Colonic mucosa (tissue), 4 donors: ENCODE measurements at regions not wholly inside any gene's neighbourhood (a gene's known extent, or its start where the extent isn't known, plus 50 kb on each side); places are given as distances from the start of the nearest gene placed in this dataset.

Experiments
- DNase-seq: peaks from one replicate; pipeline ENCODE4 v3.0.0-alpha.2; 2020
- H3K27ac ChIP-seq: fragments of 200-600 bp; one replicate; pipeline ENCODE4 v1.8.0; 2021
- H3K27me3 ChIP-seq: fragments of 200-600 bp; one replicate; pipeline ENCODE4 v1.8.0; 2021
- H3K36me3 ChIP-seq: fragments of 200-600 bp; one replicate; pipeline ENCODE4 v1.8.0; 2021
- H3K4me1 ChIP-seq: fragments of 200-600 bp; one replicate; pipeline ENCODE4 v1.8.0; 2021; ENCODE audit warnings: mild to moderate bottlenecking
- H3K4me3 ChIP-seq: fragments of 200-600 bp; one replicate; pipeline ENCODE4 v1.8.0; 2021
- H3K9ac ChIP-seq, 2 donors: one replicate each; pipeline ENCODE4 v1.7.0; 2013; ENCODE audit warnings: control low read depth in 2 of 2, low read depth in 2 of 2, low read length in 2 of 2
- H3K9me3 ChIP-seq: fragments of 200-600 bp; one replicate; pipeline ENCODE4 v1.8.0; 2021
- CTCF ChIP-seq: fragments of 200-600 bp; IDR thresholded peaks from one replicate; pipeline ENCODE4 v1.8.0; 2022; ENCODE audit warnings: antibody characterized with exemption, mild to moderate bottlenecking
- intact Hi-C: fragments of 100-400 bp; cut with DNase I; formaldehyde crosslinking; loops from one replicate; pipeline ENCODE4 v1.14.1; 2022
- donor health status: healthy.
- donor health status: DM: no; HTN: no; CAD: no.
- donor health status: DM: no; HTN: no; CAD: no.

- no peak for TF ChIP-seq CTCF
- Histone ChIP-seq H3K27ac (no peak overlapping the region), H3K4me3 (no peak overlapping the region), H3K9me3 (no peaks in the 10 kb centered on the region), H3K4me1 (no peaks in the 10 kb centered on the region), H3K36me3 (no peaks in the 10 kb centered on the region), H3K27me3 (peaks cover 3% of the 10 kb centered on the region), H3K9ac (no peak overlapping the region)
- intact Hi-C loops, result loop anchor here (5.0 to 10.0 kb wide), 3 partner anchors 167 to 695 kb away; partner anchors contain the start of genes HOXD8 and HOXD9
- DNase-seq, result no peak
Measured at GRCh38 chr2:176819306-176819705, 393.3 kb upstream of the HNRNPA3 start.

GRCh38 chr2:176820371-176820932 lies 392.1 kb upstream of the HNRNPA3 start:
- no peak for TF ChIP-seq CTCF
- Histone ChIP-seq H3K27me3 (peaks cover 3% of the 10 kb centered on the region), H3K9ac (no peak overlapping the region), H3K4me1 (no peaks in the 10 kb centered on the region), H3K4me3 (no peak overlapping the region), H3K9me3 (no peaks in the 10 kb centered on the region), H3K27ac (no peak overlapping the region), H3K36me3 (no peaks in the 10 kb centered on the region)
- no peak for DNase-seq
- intact Hi-C loops, result no loop called here

GRCh38 chr2:176821350-176821749 lies 391.2 kb upstream of the HNRNPA3 start:
- Histone ChIP-seq H3K4me3 (no peak overlapping the region), H3K9ac (no peak overlapping the region)
- intact Hi-C loops, result no loop called here

GRCh38 chr2:176822060-176822459 lies 390.5 kb upstream of the HNRNPA3 start:
- no peak overlapping the region for H3K4me3 ChIP-seq
- no peak overlapping the region for H3K27ac ChIP-seq
- H3K36me3 ChIP-seq, result no peaks in the 10 kb centered on the region
- intact Hi-C loops, result no loop called here
- no peak for TF ChIP-seq CTCF
- H3K27me3 ChIP-seq, result peaks cover 3% of the 10 kb centered on the region
- no peaks in the 10 kb centered on the region for H3K4me1 ChIP-seq
- no peak overlapping the region for H3K9ac ChIP-seq
- no peaks in the 10 kb centered on the region for H3K9me3 ChIP-seq
- no peak for DNase-seq

More at GRCh38 chr2:176821350-176821749, 391.2 kb upstream of the HNRNPA3 start:
- Histone ChIP-seq H3K36me3 (no peaks in the 10 kb centered on the region), H3K4me1 (no peaks in the 10 kb centered on the region), H3K27ac (no peak overlapping the region), H3K27me3 (peaks cover 3% of the 10 kb centered on the region), H3K9me3 (no peaks in the 10 kb centered on the region)
- DNase-seq, result no peak
- no peak for TF ChIP-seq CTCF

GRCh38 chr2:176826356-176826755 lies 386.2 kb upstream of the HNRNPA3 start:
- Histone ChIP-seq H3K4me1 (no peaks in the 10 kb centered on the region), H3K27ac (no peak overlapping the region), H3K36me3 (no peaks in the 10 kb centered on the region), H3K27me3 (no peaks in the 10 kb centered on the region), H3K4me3 (no peak overlapping the region), H3K9me3 (no peaks in the 10 kb centered on the region), H3K9ac (no peak overlapping the region)
- intact Hi-C loops, result no loop called here
- no peak for TF ChIP-seq CTCF
- no peak for DNase-seq
